ENCODE measurements at regions not wholly inside any gene's neighbourhood (a gene's known extent, or its start where the extent isn't known, plus 50 kb on each side); places are given as distances from the start of the nearest gene placed in this dataset.
A peak's percentile ranks its signal among the peaks of the same experiment; 100 is the strongest.

- Histone ChIP-seq H3K4me3 (no peak overlapping the region), H3K9me3 (peaks cover 9% of the 10 kb centered on the region), H3K36me3 (ENCODE audit: low read depth) (no peaks in the 10 kb centered on the region), H3K4me1 (ENCODE audit: low read depth) (no peaks in the 10 kb centered on the region)
- intact Hi-C loops (cut with DNase I, micrococcal nuclease): no loop called here
- no peak for TF ChIP-seq CTCF (IDR thresholded peaks at IDR 0.05)
- DNase-seq (no peak), ATAC-seq (no peak)
These were observed 504.0 kb upstream of the CDH4 start for GRCh38 chr20:60748086-60748485.

GRCh38 chr20:60749804-60750602, 502.1 kb upstream of the CDH4 start:
- intact Hi-C loops (cut with DNase I, micrococcal nuclease): no loop called here
- Histone ChIP-seq H3K9me3 (peaks cover 5% of the 10 kb centered on the region), H3K4me3 (no peak overlapping the region), H3K4me1 (ENCODE audit: low read depth) (no peaks in the 10 kb centered on the region), H3K36me3 (ENCODE audit: low read depth) (no peaks in the 10 kb centered on the region)
- no peak for DNase-seq
- TF ChIP-seq CTCF (IDR thresholded peaks at IDR 0.05): no peak
- ATAC-seq: no peak

- H3K4me1 ChIP-seq (ENCODE audit: low read depth): no peaks in the 10 kb centered on the region
- TF ChIP-seq CTCF (IDR thresholded peaks at IDR 0.05): no peak
- H3K4me3 ChIP-seq: no peak overlapping the region
- peaks cover 5% of the 10 kb centered on the region for H3K9me3 ChIP-seq
- DNase-seq (no peak), ATAC-seq (no peak)
- H3K36me3 ChIP-seq (ENCODE audit: low read depth): no peaks in the 10 kb centered on the region
- intact Hi-C loops (cut with DNase I, micrococcal nuclease): no loop called here
These were observed 501.2 kb upstream of the CDH4 start for GRCh38 chr20:60750909-60751308.

- H3K36me3 ChIP-seq (ENCODE audit: low read depth): no peaks in the 10 kb centered on the region
- intact Hi-C loops (cut with DNase I, micrococcal nuclease): no loop called here
- TF ChIP-seq CTCF (IDR thresholded peaks at IDR 0.05): no peak
- H3K9me3 ChIP-seq: peaks cover 5% of the 10 kb centered on the region
- no peak overlapping the region for H3K4me3 ChIP-seq
- ATAC-seq (no peak), DNase-seq (no peak)
- H3K4me1 ChIP-seq (ENCODE audit: low read depth): no peaks in the 10 kb centered on the region
These were observed 500.2 kb upstream of the CDH4 start for GRCh38 chr20:60751826-60752225.

- H3K9me3 ChIP-seq: peaks cover 5% of the 10 kb centered on the region
- peak in 1 of 3 donors; percentile 3 for DNase-seq
- H3K4me1 ChIP-seq (ENCODE audit: low read depth): no peaks in the 10 kb centered on the region
- no peak for ATAC-seq
- TF ChIP-seq CTCF (IDR thresholded peaks at IDR 0.05): no peak
- H3K4me3 ChIP-seq: no peak overlapping the region
- no peaks in the 10 kb centered on the region for H3K36me3 ChIP-seq (ENCODE audit: low read depth)
- intact Hi-C loops (cut with DNase I, micrococcal nuclease): no loop called here
These were observed 499.2 kb upstream of the CDH4 start for GRCh38 chr20:60752741-60753420.
